Erythroblast (primary cell): ENCODE measurements at regions not wholly inside any gene's neighbourhood (a gene's known extent, or its start where the extent isn't known, plus 50 kb on each side); places are given as distances from the start of the nearest gene placed in this dataset.

Experiments used
- GATA1 ChIP-seq: IDR thresholded peaks from 2 replicates; pipeline ENCODE4 v1.6.1; 2011; ENCODE audit warnings: low read depth, mild to moderate bottlenecking, control low read depth, low read length, moderate library complexity
- POLR2A ChIP-seq: IDR thresholded peaks from 2 replicates; pipeline ENCODE4 v1.6.1; 2011; ENCODE audit warnings: mild to moderate bottlenecking, low read length

GRCh38 chr13:58165617-58166016 is 534.1 kb downstream of the PCDH17 start:
- TF ChIP-seq POLR2A = no peak
- no peak for TF ChIP-seq GATA1
